ENCODE measurements at regions not wholly inside any gene's neighbourhood (a gene's known extent, or its start where the extent isn't known, plus 50 kb on each side); places are given as distances from the start of the nearest gene placed in this dataset.

GRCh38 chr6:45737331-45738056, 278.2 kb downstream of the CLIC5 start:
- DNase-seq: no peak

GRCh38 chr6:45736134-45736533, 279.5 kb downstream of the CLIC5 start:
- DNase-seq: no peak

GRCh38 chr6:45732731-45733130, 282.9 kb downstream of the CLIC5 start:
- no peak for DNase-seq

GRCh38 chr6:45730232-45730631, 285.4 kb downstream of the CLIC5 start:
- no peak for DNase-seq

- no peak for DNase-seq
These were observed 287.0 kb downstream of the CLIC5 start for GRCh38 chr6:45728674-45729073.

GRCh38 chr6:45727819-45728449, 287.7 kb downstream of the CLIC5 start:
- DNase-seq: no peak

GRCh38 chr6:45727228-45727627, 288.4 kb downstream of the CLIC5 start:
- no peak for DNase-seq

- no peak for DNase-seq
These were observed 289.2 kb downstream of the CLIC5 start for GRCh38 chr6:45726444-45726843.

- DNase-seq: no peak
These were observed 291.1 kb downstream of the CLIC5 start for GRCh38 chr6:45724511-45724910.

GRCh38 chr6:45724027-45724426, 291.6 kb downstream of the CLIC5 start:
- no peak for DNase-seq

GRCh38 chr6:45722876-45723275, 292.8 kb downstream of the CLIC5 start:
- DNase-seq: no peak

- DNase-seq: no peak
These were observed 294.0 kb downstream of the CLIC5 start for GRCh38 chr6:45721665-45722064.

- DNase-seq: no peak
These were observed 296.8 kb downstream of the CLIC5 start for GRCh38 chr6:45718871-45719270.

- DNase-seq: no peak
These were observed 297.5 kb downstream of the CLIC5 start for GRCh38 chr6:45718131-45718530.

GRCh38 chr6:45717715-45718114, 297.9 kb downstream of the CLIC5 start:
- no peak for DNase-seq

- no peak for DNase-seq
These were observed 298.6 kb downstream of the CLIC5 start for GRCh38 chr6:45717027-45717426.

- no peak for DNase-seq
These were observed 300.2 kb downstream of the CLIC5 start for GRCh38 chr6:45715508-45715803.

- DNase-seq: peak; percentile 32
These were observed 300.7 kb downstream of the CLIC5 start for GRCh38 chr6:45714741-45715507.

GRCh38 chr6:45714006-45714730, 301.5 kb downstream of the CLIC5 start:
- no peak for DNase-seq
